Spleen (tissue), 11 donors: ENCODE measurements at regions not wholly inside any gene's neighbourhood (a gene's known extent, or its start where the extent isn't known, plus 50 kb on each side); places are given as distances from the start of the nearest gene placed in this dataset.

Experiments
- DNase-seq: peaks from one replicate; pipeline ENCODE4 v3.0.0-alpha.2; 2020
- H3K27ac ChIP-seq, 8 donors: fragments of 200-600 bp; sonication (generic) in 7 of 8; 1 replicate in 4 of 8; 2 replicates in 4 of 8; pipeline versions ENCODE4 v1.5.0 to v1.8.0; 2016 to 2021; ENCODE audit warnings: inconsistent platforms in 4 of 8, mild to moderate bottlenecking in 4 of 8, moderate library complexity in 1 of 8
- H3K27me3 ChIP-seq, 7 donors: fragments of 200-600 bp; sonication (generic) in 6 of 7; replicated peaks in 1 of 7; 1 replicate in 4 of 7; 2 replicates in 3 of 7; pipeline versions ENCODE4 v1.5.0 to v1.8.0; 2016 to 2021; ENCODE audit warnings: inconsistent platforms in 3 of 7, mild to moderate bottlenecking in 1 of 7
- H3K36me3 ChIP-seq, 6 donors: fragments of 200-600 bp; sonication (generic) in 5 of 6; 1 replicate in 4 of 6; 2 replicates in 2 of 6; pipeline versions ENCODE4 v1.5.0 to v1.8.0; 2016 to 2021; ENCODE audit warnings: inconsistent platforms in 2 of 6
- H3K4me1 ChIP-seq, 6 donors: fragments of 200-600 bp; sonication (generic) in 5 of 6; 1 replicate in 3 of 6; 2 replicates in 3 of 6; pipeline versions ENCODE4 v1.5.0 to v1.8.0; 2016 to 2021; ENCODE audit warnings: inconsistent platforms in 3 of 6
- H3K4me3 ChIP-seq, 8 donors: fragments of 200-600 bp; sonication (generic) in 7 of 8; 1 replicate in 4 of 8; 2 replicates in 4 of 8; pipeline versions ENCODE4 v1.5.0 to v1.8.0; 2016 to 2021; ENCODE audit warnings: inconsistent platforms in 4 of 8, mild to moderate bottlenecking in 4 of 8, moderate library complexity in 2 of 8
- H3K9me3 ChIP-seq, 8 donors: fragments of 200-600 bp; sonication (generic) in 7 of 8; 1 replicate in 4 of 8; 2 replicates in 4 of 8; pipeline versions ENCODE4 v1.5.0 to v1.8.0; 2016 to 2021; ENCODE audit warnings: inconsistent platforms in 4 of 8
- POLR2A ChIP-seq, 3 donors: fragments of 450-650 bp; IDR thresholded peaks; one replicate each; pipeline ENCODE4 v1.5.1; 2017; ENCODE audit warnings: antibody characterized with exemption in 3 of 3, mild to moderate bottlenecking in 1 of 3
- POLR2AphosphoS5 ChIP-seq, 3 donors: sonication (generic); formaldehyde crosslinking; IDR thresholded peaks; one replicate each; pipeline ENCODE4 v1.5.1; 2017; ENCODE audit warnings: antibody characterized with exemption in 3 of 3
- WGBS, 5 donors: extraction: QIAGEN DNeasy Blood & Tissue Kit in 3 of 5; methylation state at CpG; one replicate each; pipeline versions ENCODE4 v1.1.5 to v1.1.7; 2013 to 2018; 5-methylcytosine and 5-hydroxymethylcytosine counted together
- intact Hi-C: fragments of 100-400 bp; cut with DNase I; formaldehyde crosslinking; loops from one replicate; pipeline ENCODE4 v1.15.0; 2023; ENCODE audit warnings: low total_unique reads
- TF ChIP-seq, protein P1 (sequence below), 11 experiments: fragments of 200-600 bp in 7 of 11; fragments of 450-650 bp in 4 of 11; sonication (generic) in 4 of 11; IDR thresholded peaks in 8 of 11; conservative IDR thresholded peaks in 3 of 11; 1 replicate in 7 of 11; 2 replicates in 4 of 11; pipeline versions ENCODE4 v1.4.0 to v1.8.0; 2016 to 2021; ENCODE audit warnings: antibody characterized with exemption in 11 of 11, inconsistent platforms in 4 of 11, mild to moderate bottlenecking in 1 of 11
- donor health status: healthy with polysubstance abuse.
- donor health status: DM: no; HTN: no; CAD: no; lungs with moderate emphysema.
- donor health status: DM: no; HTN: no; CAD: no.
- donor health status: Bipolar disorder and iron deficiency.
- donor health status: healthy.
- donor health status: DM: no; HTN: no; CAD: no.
- donor health status: DM: yes; HTN: yes; CAD: no.

DNA sequence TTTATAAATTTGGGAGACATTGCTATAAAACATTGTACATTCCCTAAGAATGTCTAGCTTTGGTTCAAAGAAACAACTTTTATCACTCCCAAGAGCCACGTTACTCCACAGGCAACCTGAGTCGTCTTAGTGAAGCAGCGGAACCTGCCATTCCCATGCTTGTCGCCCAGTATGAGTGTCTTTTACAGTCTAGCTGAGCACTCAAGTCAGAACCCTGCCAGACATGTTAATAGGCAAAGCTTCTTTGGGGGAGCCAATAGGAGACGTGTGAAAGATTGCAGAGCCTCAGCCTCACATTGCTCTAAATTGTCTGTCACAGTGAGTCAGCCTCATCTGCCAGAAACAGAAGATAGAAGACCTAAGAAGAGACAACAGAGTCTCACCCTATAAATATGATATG lies 541.6 kb upstream of the FLRT2 start:
- TF ChIP-seq POLR2AphosphoS5 (IDR thresholded peaks at IDR 0.05) (no peak), POLR2A (IDR thresholded peaks at IDR 0.05) (no peak)
- TF ChIP-seq, protein P1, sequence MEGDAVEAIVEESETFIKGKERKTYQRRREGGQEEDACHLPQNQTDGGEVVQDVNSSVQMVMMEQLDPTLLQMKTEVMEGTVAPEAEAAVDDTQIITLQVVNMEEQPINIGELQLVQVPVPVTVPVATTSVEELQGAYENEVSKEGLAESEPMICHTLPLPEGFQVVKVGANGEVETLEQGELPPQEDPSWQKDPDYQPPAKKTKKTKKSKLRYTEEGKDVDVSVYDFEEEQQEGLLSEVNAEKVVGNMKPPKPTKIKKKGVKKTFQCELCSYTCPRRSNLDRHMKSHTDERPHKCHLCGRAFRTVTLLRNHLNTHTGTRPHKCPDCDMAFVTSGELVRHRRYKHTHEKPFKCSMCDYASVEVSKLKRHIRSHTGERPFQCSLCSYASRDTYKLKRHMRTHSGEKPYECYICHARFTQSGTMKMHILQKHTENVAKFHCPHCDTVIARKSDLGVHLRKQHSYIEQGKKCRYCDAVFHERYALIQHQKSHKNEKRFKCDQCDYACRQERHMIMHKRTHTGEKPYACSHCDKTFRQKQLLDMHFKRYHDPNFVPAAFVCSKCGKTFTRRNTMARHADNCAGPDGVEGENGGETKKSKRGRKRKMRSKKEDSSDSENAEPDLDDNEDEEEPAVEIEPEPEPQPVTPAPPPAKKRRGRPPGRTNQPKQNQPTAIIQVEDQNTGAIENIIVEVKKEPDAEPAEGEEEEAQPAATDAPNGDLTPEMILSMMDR (IDR thresholded peaks at IDR 0.05 in 8 of 11, conservative IDR thresholded peaks at IDR 0.05 in 3 of 11) = no peak
- 81 to 94% (median 89%) methylated on average over 5 of the region's 5 CpGs for WGBS, 5 donors
- Histone ChIP-seq H3K4me1 (no peaks in the 10 kb centered on the region), H3K4me3 (no peak overlapping the region), H3K9me3 (peaks cover 0 to 6% (median 0%) of the 10 kb centered on the region in 8 donors), H3K27me3 (no peaks in the 10 kb centered on the region), H3K27ac (no peak overlapping the region), H3K36me3 (no peaks in the 10 kb centered on the region)
- no peak for DNase-seq
- intact Hi-C loops = no loop called here

GRCh38 chr14:84991021-84991420 lies 538.9 kb upstream of the FLRT2 start:
- Histone ChIP-seq H3K27me3 (no peaks in the 10 kb centered on the region), H3K4me1 (no peaks in the 10 kb centered on the region), H3K9me3 (no peaks in the 10 kb centered on the region), H3K4me3 (no peak overlapping the region), H3K27ac (no peak overlapping the region), H3K36me3 (no peaks in the 10 kb centered on the region)
- 56 to 77% (median 59%) methylated on average over 1 of the region's 1 CpG for WGBS, 5 donors
- intact Hi-C loops = no loop called here
- TF ChIP-seq POLR2A (IDR thresholded peaks at IDR 0.05) = no peak
- TF ChIP-seq, protein P1 (IDR thresholded peaks at IDR 0.05 in 8 of 11, conservative IDR thresholded peaks at IDR 0.05 in 3 of 11) = no peak
- TF ChIP-seq POLR2AphosphoS5 (IDR thresholded peaks at IDR 0.05) = no peak
- DNase-seq = no peak

GRCh38 chr14:84998216-84998615 lies 531.7 kb upstream of the FLRT2 start:
- no peaks in the 10 kb centered on the region for H3K27me3 ChIP-seq
- H3K36me3 ChIP-seq = no peaks in the 10 kb centered on the region
- no peak overlapping the region for H3K4me3 ChIP-seq
- intact Hi-C loops = no loop called here
- no peak for TF ChIP-seq POLR2A (IDR thresholded peaks at IDR 0.05)
- TF ChIP-seq, protein P1 (IDR thresholded peaks at IDR 0.05 in 8 of 11, conservative IDR thresholded peaks at IDR 0.05 in 3 of 11) = no peak
- TF ChIP-seq POLR2AphosphoS5 (IDR thresholded peaks at IDR 0.05) = no peak
- no peak for DNase-seq
- peaks cover 0 to 9% (median 0%) of the 10 kb centered on the region in 8 donors for H3K9me3 ChIP-seq
- H3K4me1 ChIP-seq = no peaks in the 10 kb centered on the region
- H3K27ac ChIP-seq = no peak overlapping the region

DNA sequence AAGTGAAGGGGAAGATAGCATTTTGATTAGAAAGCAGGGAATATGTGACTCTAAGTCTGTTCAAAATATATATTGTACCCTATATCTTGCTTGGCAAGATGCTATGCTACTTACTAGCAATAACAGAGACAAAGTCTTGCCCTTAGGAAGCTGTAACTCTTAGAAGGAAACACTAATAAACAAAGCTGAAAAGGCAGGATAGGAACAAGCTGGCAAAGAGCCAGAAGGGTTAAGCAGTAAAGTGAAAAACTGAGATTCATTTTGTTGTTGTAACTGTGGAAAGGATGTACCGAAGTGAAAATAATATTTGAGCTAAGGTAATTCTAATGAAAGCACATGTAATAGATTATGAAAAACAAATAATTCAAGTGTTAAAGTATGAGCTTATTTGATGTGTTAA lies 527.1 kb upstream of the FLRT2 start:
- no peaks in the 10 kb centered on the region for H3K36me3 ChIP-seq
- WGBS, 5 donors = 69 to 94% (median 77%) methylated on average over 1 of the region's 1 CpG
- H3K27me3 ChIP-seq = no peaks in the 10 kb centered on the region
- H3K4me3 ChIP-seq = no peak overlapping the region
- H3K27ac ChIP-seq = no peak overlapping the region
- intact Hi-C loops = no loop called here
- peaks cover 0 to 11% (median 0%) of the 10 kb centered on the region in 8 donors for H3K9me3 ChIP-seq
- TF ChIP-seq POLR2AphosphoS5 (IDR thresholded peaks at IDR 0.05) = no peak
- TF ChIP-seq POLR2A (IDR thresholded peaks at IDR 0.05) = no peak
- TF ChIP-seq, protein P1 (IDR thresholded peaks at IDR 0.05 in 8 of 11, conservative IDR thresholded peaks at IDR 0.05 in 3 of 11) = no peak
- no peaks in the 10 kb centered on the region for H3K4me1 ChIP-seq
- no peak for DNase-seq
